Common myeloid progenitor, CD34-positive (primary cell): ENCODE measurements at regions not wholly inside any gene's neighbourhood (a gene's known extent, or its start where the extent isn't known, plus 50 kb on each side); places are given as distances from the start of the nearest gene placed in this dataset.

ENCODE experiments used
- CTCF ChIA-PET: fragments of 350-600 bp; sonication (Branson Sonifier 250); formaldehyde crosslinking; loops from one replicate; lab custom pipeline; 2021; ENCODE audit warnings: antibody characterized with exemption; lab: Charles Lee
- POLR2A ChIA-PET: fragments of 350-600 bp; sonication (Branson Sonifier 250); formaldehyde crosslinking; loops from one replicate; lab custom pipeline; 2021; ENCODE audit warnings: antibody characterized with exemption; lab: Charles Lee
- DNase-seq, 3 donors: peaks; one replicate each; pipeline versions ENCODE4 v3.0.0 to v3.0.0-alpha.2; 2013
- H3K27ac ChIP-seq, 2 experiments: 1 replicate in 1 of 2; 2 replicates in 1 of 2; pipeline ENCODE4 v1.7.0; 2013; ENCODE audit warnings: inconsistent platforms in 2 of 2, low read length in 2 of 2, mild to moderate bottlenecking in 2 of 2, low read depth in 1 of 2, moderate library complexity in 1 of 2; ENCODE audit not compliant: severe bottlenecking in 2 of 2, insufficient read depth in 1 of 2, poor library complexity in 1 of 2
- H3K27me3 ChIP-seq, 5 experiments: replicated peaks in 2 of 5; 1 replicate in 3 of 5; 2 replicates in 2 of 5; pipeline versions ENCODE4 v1.6.1 to v1.7.0; 2013; ENCODE audit warnings: low read length in 4 of 5, mild to moderate bottlenecking in 2 of 5, moderate library complexity in 2 of 5, inconsistent platforms in 1 of 5; ENCODE audit not compliant: insufficient read depth in 5 of 5, control insufficient read depth in 4 of 5
- H3K36me3 ChIP-seq, 4 experiments: 1 replicate in 2 of 4; 2 replicates in 2 of 4; pipeline versions ENCODE4 v1.6.1 to v1.7.0; 2013; ENCODE audit warnings: low read length in 3 of 4, control low read depth in 1 of 4, mild to moderate bottlenecking in 1 of 4; ENCODE audit not compliant: control insufficient read depth in 4 of 4, insufficient read depth in 4 of 4
- H3K4me1 ChIP-seq, 4 experiments: 1 replicate in 3 of 4; 2 replicates in 1 of 4; pipeline versions ENCODE4 v1.6.1 to v1.7.1; 2013; ENCODE audit warnings: low read length in 3 of 4, mild to moderate bottlenecking in 3 of 4, control low read depth in 1 of 4, inconsistent platforms in 1 of 4, moderate library complexity in 1 of 4; ENCODE audit not compliant: control insufficient read depth in 4 of 4, insufficient read depth in 4 of 4; ENCODE audit errors: control extremely low read depth in 1 of 4
- H3K4me3 ChIP-seq, 7 experiments: 1 replicate in 4 of 7; 2 replicates in 3 of 7; pipeline versions ENCODE4 v1.5.1 to v1.7.0; 2013; ENCODE audit warnings: mild to moderate bottlenecking in 7 of 7, low read length in 6 of 7, moderate library complexity in 6 of 7, inconsistent platforms in 2 of 7, low read depth in 2 of 7, control low read depth in 1 of 7; ENCODE audit not compliant: insufficient read depth in 4 of 7, control insufficient read depth in 1 of 7; ENCODE audit errors: extremely low read depth in 1 of 7
- H3K9me3 ChIP-seq, 5 experiments: 1 replicate in 4 of 5; 2 replicates in 1 of 5; pipeline versions ENCODE4 v1.6.1 to v1.7.1; 2013; ENCODE audit warnings: low read length in 4 of 5, mild to moderate bottlenecking in 2 of 5, inconsistent platforms in 1 of 5, low read depth in 1 of 5, moderate library complexity in 1 of 5; ENCODE audit not compliant: control insufficient read depth in 4 of 5, insufficient read depth in 2 of 5; ENCODE audit errors: control extremely low read depth in 1 of 5
- WGBS: methylation state at CpG from one replicate; pipeline ENCODE4 v1.1.5; 2013; ENCODE audit not compliant: insufficient coverage; 5-methylcytosine and 5-hydroxymethylcytosine counted together

DNA sequence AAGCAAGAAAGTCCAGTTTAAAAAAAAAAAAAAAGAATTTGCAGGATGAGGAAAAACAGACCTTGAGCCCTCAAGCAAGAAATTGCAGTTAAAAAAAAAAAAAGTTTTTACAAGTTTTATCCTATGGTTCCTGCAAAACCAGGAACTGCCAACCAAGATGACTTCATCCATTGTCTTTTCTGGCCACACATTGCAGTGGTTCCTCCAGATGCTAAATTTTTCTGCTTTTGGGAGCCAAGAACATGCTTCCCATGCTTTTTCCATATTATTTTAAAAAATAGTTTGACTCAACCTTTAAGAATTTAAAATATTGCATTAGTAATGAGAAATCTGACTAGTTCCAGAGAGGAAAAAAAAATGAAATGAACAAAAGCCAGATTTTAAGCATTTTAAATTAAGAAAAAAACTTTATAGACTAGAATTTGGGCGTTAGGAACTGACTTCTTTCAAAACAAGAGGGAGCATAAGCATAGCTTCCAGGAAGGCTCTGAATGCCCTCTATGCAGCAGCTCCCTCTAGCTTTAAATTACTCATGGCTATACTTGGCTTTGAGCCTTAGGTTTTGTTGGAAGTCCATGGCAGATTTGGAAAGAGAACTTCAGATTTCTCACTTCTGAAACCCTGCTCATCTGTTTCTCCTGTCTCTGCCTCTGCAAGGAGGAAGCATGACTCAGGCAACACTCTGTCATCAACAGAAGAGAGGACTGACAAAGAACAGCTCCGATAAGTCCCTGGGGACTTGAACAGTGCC is 124.5 kb downstream of the GPR65 start:
- DNase-seq = peak; percentile 19 to 64 (median 53)
- Histone ChIP-seq H3K27me3 (no peaks in the 10 kb centered on the region), H3K9me3 (peaks cover 0 to 14% (median 2%) of the 10 kb centered on the region in 5 experiments), H3K4me3 (peak overlapping the region in 2 of 7 experiments; percentile 23 to 31), H3K36me3 (no peaks in the 10 kb centered on the region), H3K4me1 (peaks cover 0 to 8% (median 5%) of the 10 kb centered on the region in 4 experiments), H3K27ac (no peak overlapping the region)
- ChIA-PET CTCF (no interaction called here), POLR2A (no interaction called here)
- 50% methylated on average over 1 of the region's 2 CpGs for WGBS

DNA sequence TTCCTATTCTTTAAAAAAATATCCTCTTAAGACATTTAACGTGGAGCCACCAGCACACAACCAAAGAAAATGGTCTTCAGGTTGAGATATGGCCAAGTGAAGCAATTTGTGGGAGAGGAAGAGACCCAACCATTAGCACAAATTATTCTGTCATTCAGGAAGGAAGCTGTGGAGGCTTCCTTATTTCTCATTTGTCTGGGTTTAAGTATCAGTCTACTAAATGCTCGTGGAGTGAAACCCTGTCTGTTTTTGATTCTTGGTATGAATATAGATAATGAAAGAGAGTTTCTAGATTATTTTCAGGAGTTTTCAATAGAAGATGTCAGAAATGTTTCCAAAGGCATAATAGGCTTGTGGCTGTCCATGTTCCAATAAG is 125.1 kb downstream of the GPR65 start:
- ChIA-PET CTCF (no interaction called here), POLR2A (no interaction called here)
- DNase-seq = no peak
- H3K4me3 ChIP-seq = peak overlapping the region in 2 of 7 experiments; percentile 23 to 31
- peaks cover 0 to 8% (median 5%) of the 10 kb centered on the region in 4 experiments for H3K4me1 ChIP-seq
- H3K27ac ChIP-seq = no peak overlapping the region
- no peaks in the 10 kb centered on the region for H3K36me3 ChIP-seq
- H3K27me3 ChIP-seq = no peaks in the 10 kb centered on the region
- 0% methylated on average over 1 of the region's 2 CpGs for WGBS
- H3K9me3 ChIP-seq = peaks cover 0 to 14% (median 2%) of the 10 kb centered on the region in 5 experiments
